Astrocyte (in vitro differentiated cells and primary cell): ENCODE measurements at regions not wholly inside any gene's neighbourhood (a gene's known extent, or its start where the extent isn't known, plus 50 kb on each side); places are given as distances from the start of the nearest gene placed in this dataset.

ENCODE experiments used
- DNase-seq: peaks from one replicate; pipeline ENCODE4 v3.0.0-alpha.2; 2010; ENCODE audit warnings: low read depth
- FAIRE-seq: peaks from 2 replicates; lab custom pipeline; 2011; peaks lifted over from hg19 to GRCh38; lab: Jason Lieb, UNC
- H2AFZ ChIP-seq: 2 replicates; pipeline ENCODE4 v1.6.0; 2012; ENCODE audit warnings: low read depth, low read length, inconsistent platforms
- H3K27ac ChIP-seq: 2 replicates; pipeline ENCODE4 v1.5.1; 2011; ENCODE audit warnings: low read depth, low read length, inconsistent platforms
- H3K27me3 ChIP-seq: 2 replicates; pipeline ENCODE4 v1.6.0; 2011; ENCODE audit warnings: low read length, inconsistent platforms; ENCODE audit not compliant: insufficient read depth
- H3K36me3 ChIP-seq: 2 replicates; pipeline ENCODE4 v1.5.1; 2011; ENCODE audit warnings: low read length, inconsistent platforms; ENCODE audit not compliant: insufficient read depth
- H3K4me1 ChIP-seq: 2 replicates; pipeline ENCODE4 v1.5.1; 2011; ENCODE audit warnings: low read length, inconsistent platforms; ENCODE audit not compliant: insufficient read depth
- H3K4me2 ChIP-seq: 2 replicates; pipeline ENCODE4 v1.6.0; 2012; ENCODE audit warnings: low read length, inconsistent platforms
- H3K4me3 ChIP-seq: 2 replicates; pipeline ENCODE4 v1.5.1; 2011; ENCODE audit warnings: low read depth, mild to moderate bottlenecking, low read length, inconsistent platforms; ENCODE audit not compliant: insufficient read depth
- H3K79me2 ChIP-seq: 2 replicates; pipeline ENCODE4 v1.6.0; 2012; ENCODE audit warnings: mild to moderate bottlenecking, low read length, inconsistent platforms; ENCODE audit not compliant: insufficient read depth
- H3K9ac ChIP-seq: 2 replicates; pipeline ENCODE4 v1.6.0; 2012; ENCODE audit warnings: mild to moderate bottlenecking, low read length, inconsistent platforms
- H3K9me3 ChIP-seq: 2 replicates; pipeline ENCODE4 v1.5.1; 2012; ENCODE audit warnings: low read depth, mild to moderate bottlenecking, low read length, inconsistent platforms; ENCODE audit not compliant: insufficient read depth
- H4K20me1 ChIP-seq: 2 replicates; pipeline ENCODE4 v1.6.0; 2012; ENCODE audit warnings: low read length, inconsistent platforms; ENCODE audit not compliant: insufficient read depth
- H3K27ac Mint-ChIP-seq: one replicate; pipeline ENCODE4 v1.8.0; 2021; ENCODE audit warnings: mild to moderate bottlenecking, mixed read lengths; ENCODE audit not compliant: unreplicated experiment
- H3K27me3 Mint-ChIP-seq: one replicate; pipeline ENCODE4 v1.8.0; 2021; ENCODE audit warnings: low read depth, mixed read lengths; ENCODE audit not compliant: unreplicated experiment
- H3K36me3 Mint-ChIP-seq: one replicate; pipeline ENCODE4 v1.8.0; 2021; ENCODE audit warnings: low read depth, mixed read lengths; ENCODE audit not compliant: unreplicated experiment
- H3K4me1 Mint-ChIP-seq: one replicate; pipeline ENCODE4 v1.8.0; 2021; ENCODE audit warnings: low read depth, mixed read lengths; ENCODE audit not compliant: unreplicated experiment
- H3K4me3 Mint-ChIP-seq: one replicate; pipeline ENCODE4 v1.8.0; 2021; ENCODE audit warnings: mild to moderate bottlenecking, moderate library complexity, mixed read lengths; ENCODE audit not compliant: unreplicated experiment
- H3K9me3 Mint-ChIP-seq: one replicate; pipeline ENCODE4 v1.8.0; 2021; ENCODE audit warnings: mild to moderate bottlenecking, mixed read lengths; ENCODE audit not compliant: unreplicated experiment
- EZH2 ChIP-seq: IDR thresholded peaks from 2 replicates; pipeline ENCODE4 v1.6.1; 2012; ENCODE audit warnings: mild to moderate bottlenecking, low read length, inconsistent platforms; ENCODE audit not compliant: insufficient read depth
- TF ChIP-seq, protein P1 (sequence below): IDR thresholded peaks from 2 replicates; pipeline ENCODE4 v1.5.1; 2011; ENCODE audit warnings: low read depth, mild to moderate bottlenecking, inconsistent platforms, low read length, moderate library complexity; ENCODE audit not compliant: insufficient read depth

- H3K4me1 Mint-ChIP-seq = peaks cover 41% of the 10 kb centered on the region
- no peaks in the 10 kb centered on the region for H3K27me3 ChIP-seq
- H4K20me1 ChIP-seq = no peaks in the 10 kb centered on the region
- FAIRE-seq (peak; percentile 54), DNase-seq (no peak)
- no peak for TF ChIP-seq EZH2
- TF ChIP-seq, protein P1, sequence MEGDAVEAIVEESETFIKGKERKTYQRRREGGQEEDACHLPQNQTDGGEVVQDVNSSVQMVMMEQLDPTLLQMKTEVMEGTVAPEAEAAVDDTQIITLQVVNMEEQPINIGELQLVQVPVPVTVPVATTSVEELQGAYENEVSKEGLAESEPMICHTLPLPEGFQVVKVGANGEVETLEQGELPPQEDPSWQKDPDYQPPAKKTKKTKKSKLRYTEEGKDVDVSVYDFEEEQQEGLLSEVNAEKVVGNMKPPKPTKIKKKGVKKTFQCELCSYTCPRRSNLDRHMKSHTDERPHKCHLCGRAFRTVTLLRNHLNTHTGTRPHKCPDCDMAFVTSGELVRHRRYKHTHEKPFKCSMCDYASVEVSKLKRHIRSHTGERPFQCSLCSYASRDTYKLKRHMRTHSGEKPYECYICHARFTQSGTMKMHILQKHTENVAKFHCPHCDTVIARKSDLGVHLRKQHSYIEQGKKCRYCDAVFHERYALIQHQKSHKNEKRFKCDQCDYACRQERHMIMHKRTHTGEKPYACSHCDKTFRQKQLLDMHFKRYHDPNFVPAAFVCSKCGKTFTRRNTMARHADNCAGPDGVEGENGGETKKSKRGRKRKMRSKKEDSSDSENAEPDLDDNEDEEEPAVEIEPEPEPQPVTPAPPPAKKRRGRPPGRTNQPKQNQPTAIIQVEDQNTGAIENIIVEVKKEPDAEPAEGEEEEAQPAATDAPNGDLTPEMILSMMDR = no peak
- H3K27ac Mint-ChIP-seq = no peak overlapping the region
- no peaks in the 10 kb centered on the region for H3K27me3 Mint-ChIP-seq
- H3K4me1 ChIP-seq = peaks cover 26% of the 10 kb centered on the region
- H2AFZ ChIP-seq = no peak overlapping the region
- no peaks in the 10 kb centered on the region for H3K36me3 ChIP-seq
- no peaks in the 10 kb centered on the region for H3K9me3 ChIP-seq
- no peak overlapping the region for H3K4me3 Mint-ChIP-seq
- H3K27ac ChIP-seq = peak overlapping the region; percentile 1
- no peaks in the 10 kb centered on the region for H3K9me3 Mint-ChIP-seq
- no peaks in the 10 kb centered on the region for H3K36me3 Mint-ChIP-seq
- no peak overlapping the region for H3K9ac ChIP-seq
- no peak overlapping the region for H3K4me2 ChIP-seq
- no peak overlapping the region for H3K4me3 ChIP-seq
- no peaks in the 10 kb centered on the region for H3K79me2 ChIP-seq
These were observed 109.0 kb downstream of the ANXA3 start for GRCh38 chr4:78660559-78660958.

DNA sequence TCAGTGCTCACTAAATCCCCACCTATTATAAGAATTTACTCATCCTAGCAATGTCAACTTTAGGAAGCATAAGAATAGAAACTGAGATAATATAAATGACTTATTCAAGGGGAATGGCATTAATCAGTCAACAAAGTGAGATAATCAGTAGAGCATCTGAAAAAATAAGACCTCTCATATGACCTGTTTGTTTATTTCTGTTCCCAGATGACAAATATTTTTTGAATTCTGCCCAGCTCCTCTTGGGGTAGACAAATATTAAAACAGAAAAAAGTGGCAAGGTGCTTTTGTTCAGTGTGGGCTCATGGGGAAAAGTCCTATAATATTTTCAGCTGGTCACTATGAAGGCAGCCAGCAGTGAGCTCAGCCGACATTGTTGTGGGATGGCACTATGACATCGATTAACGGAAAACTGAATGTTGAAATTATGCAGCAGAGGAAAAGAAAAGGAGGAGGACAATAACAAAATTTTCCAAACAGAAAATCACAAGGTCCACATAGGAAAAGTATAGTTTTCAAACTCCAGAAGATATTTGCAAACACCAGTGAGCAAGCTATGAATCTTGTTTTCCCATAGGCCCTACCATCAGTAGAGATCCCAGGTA, 109.6 kb downstream of the ANXA3 start:
- Histone ChIP-seq H3K27ac (peak overlapping the region; percentile 40), H3K9me3 (no peaks in the 10 kb centered on the region), H4K20me1 (no peaks in the 10 kb centered on the region), H3K4me1 (peaks cover 26% of the 10 kb centered on the region), H3K9ac (no peak overlapping the region), H3K27me3 (no peaks in the 10 kb centered on the region), H3K4me2 (peak overlapping the region; percentile 72), H3K36me3 (no peaks in the 10 kb centered on the region), H3K4me3 (no peak overlapping the region), H2AFZ (no peak overlapping the region), H3K79me2 (no peaks in the 10 kb centered on the region)
- Mint-ChIP-seq H3K4me1 (peaks cover 39% of the 10 kb centered on the region), H3K4me3 (no peak overlapping the region), H3K9me3 (no peaks in the 10 kb centered on the region), H3K36me3 (no peaks in the 10 kb centered on the region), H3K27ac (no peak overlapping the region), H3K27me3 (no peaks in the 10 kb centered on the region)
- FAIRE-seq (peak; percentile 17), DNase-seq (no peak)
- no peak for TF ChIP-seq EZH2
- TF ChIP-seq, protein P1 = no peak

DNA sequence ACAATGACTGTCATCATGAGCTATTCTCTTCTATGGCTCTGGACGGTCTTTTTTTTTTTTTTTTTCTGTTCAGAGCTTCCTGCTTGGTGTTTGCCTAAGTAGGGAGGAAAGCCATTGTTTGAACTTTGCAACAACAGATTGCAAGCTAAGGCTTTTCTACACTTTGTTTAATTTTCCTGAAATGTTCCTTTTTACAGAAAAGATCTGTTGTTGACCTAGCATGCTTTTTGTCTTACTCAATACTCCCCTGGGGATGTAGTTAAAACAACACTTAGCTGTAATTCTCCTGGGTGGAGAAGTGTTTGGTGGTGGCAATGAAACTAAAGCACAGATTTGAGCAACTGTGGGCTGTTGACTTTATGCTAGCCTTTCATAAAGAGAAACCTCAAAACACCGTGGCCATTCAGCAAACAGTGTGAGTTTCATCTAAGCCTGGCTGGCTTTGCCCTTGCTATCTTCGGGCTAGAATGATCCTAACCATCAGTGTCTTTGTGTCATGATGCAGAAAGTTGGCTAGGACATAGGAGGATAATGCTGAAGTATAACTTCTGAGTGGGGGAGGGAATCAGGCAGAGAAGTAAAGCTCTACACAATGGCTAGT, 110.5 kb downstream of the ANXA3 start:
- Histone ChIP-seq H2AFZ (peak overlapping the region; percentile 41), H3K4me1 (peaks cover 24% of the 10 kb centered on the region), H3K9me3 (no peaks in the 10 kb centered on the region), H3K4me2 (peak overlapping the region; percentile 72), H3K27me3 (no peaks in the 10 kb centered on the region), H4K20me1 (no peaks in the 10 kb centered on the region), H3K4me3 (no peak overlapping the region), H3K27ac (no peak overlapping the region), H3K79me2 (no peaks in the 10 kb centered on the region), H3K9ac (no peak overlapping the region), H3K36me3 (no peaks in the 10 kb centered on the region)
- Mint-ChIP-seq H3K4me1 (peaks cover 36% of the 10 kb centered on the region), H3K9me3 (no peaks in the 10 kb centered on the region), H3K27ac (no peak overlapping the region), H3K36me3 (no peaks in the 10 kb centered on the region), H3K27me3 (no peaks in the 10 kb centered on the region), H3K4me3 (no peak overlapping the region)
- no peak for DNase-seq
- FAIRE-seq = peak; percentile 73
- no peak for TF ChIP-seq EZH2
- TF ChIP-seq, protein P1 = no peak
